ENCODE measurements at regions not wholly inside any gene's neighbourhood (a gene's known extent, or its start where the extent isn't known, plus 50 kb on each side); places are given as distances from the start of the nearest gene placed in this dataset.

GRCh38 chr15:53835309-53835708 lies 75.8 kb upstream of the WDR72 start:
- Histone ChIP-seq H3K4me3 (ENCODE audit: low read length) (no peak overlapping the region), H3K27me3 (replicated peaks; ENCODE audit: insufficient read depth, low read length) (no peaks in the 10 kb centered on the region), H4K20me1 (ENCODE audit: insufficient read depth, low read length) (no peaks in the 10 kb centered on the region), H2AFZ (ENCODE audit: low read length) (no peak overlapping the region), H3K79me2 (ENCODE audit: low read length) (no peaks in the 10 kb centered on the region), H3K9me2 (replicated peaks; ENCODE audit: insufficient read depth, low read length) (no peaks in the 10 kb centered on the region), H3K27ac (ENCODE audit: low read length) (no peak overlapping the region), H3K36me3 (replicated peaks; ENCODE audit: insufficient read depth, low read length) (no peaks in the 10 kb centered on the region), H3F3A (ENCODE audit: insufficient read depth, low read length) (no peaks in the 10 kb centered on the region), H3K4me1 (ENCODE audit: low read length) (no peaks in the 10 kb centered on the region), H3K4me2 (ENCODE audit: low read depth, low read length) (no peak overlapping the region), H3K9ac (ENCODE audit: low read length) (no peak overlapping the region), H3K9me3 (replicated peaks; ENCODE audit: insufficient read depth, low read length) (no peaks in the 10 kb centered on the region)
- TF ChIP-seq, protein P1, sequence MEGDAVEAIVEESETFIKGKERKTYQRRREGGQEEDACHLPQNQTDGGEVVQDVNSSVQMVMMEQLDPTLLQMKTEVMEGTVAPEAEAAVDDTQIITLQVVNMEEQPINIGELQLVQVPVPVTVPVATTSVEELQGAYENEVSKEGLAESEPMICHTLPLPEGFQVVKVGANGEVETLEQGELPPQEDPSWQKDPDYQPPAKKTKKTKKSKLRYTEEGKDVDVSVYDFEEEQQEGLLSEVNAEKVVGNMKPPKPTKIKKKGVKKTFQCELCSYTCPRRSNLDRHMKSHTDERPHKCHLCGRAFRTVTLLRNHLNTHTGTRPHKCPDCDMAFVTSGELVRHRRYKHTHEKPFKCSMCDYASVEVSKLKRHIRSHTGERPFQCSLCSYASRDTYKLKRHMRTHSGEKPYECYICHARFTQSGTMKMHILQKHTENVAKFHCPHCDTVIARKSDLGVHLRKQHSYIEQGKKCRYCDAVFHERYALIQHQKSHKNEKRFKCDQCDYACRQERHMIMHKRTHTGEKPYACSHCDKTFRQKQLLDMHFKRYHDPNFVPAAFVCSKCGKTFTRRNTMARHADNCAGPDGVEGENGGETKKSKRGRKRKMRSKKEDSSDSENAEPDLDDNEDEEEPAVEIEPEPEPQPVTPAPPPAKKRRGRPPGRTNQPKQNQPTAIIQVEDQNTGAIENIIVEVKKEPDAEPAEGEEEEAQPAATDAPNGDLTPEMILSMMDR (IDR thresholded peaks at IDR 0.05; ENCODE audit: low read length): no peak
- no peak for TF ChIP-seq EZH2 (optimal IDR thresholded peaks at IDR 0.05; ENCODE audit: low read depth, low read length)
- TF ChIP-seq EZH2phosphoT487 (IDR thresholded peaks at IDR 0.05; ENCODE audit: low read length): no peak
- DNase-seq: no peak

DNA sequence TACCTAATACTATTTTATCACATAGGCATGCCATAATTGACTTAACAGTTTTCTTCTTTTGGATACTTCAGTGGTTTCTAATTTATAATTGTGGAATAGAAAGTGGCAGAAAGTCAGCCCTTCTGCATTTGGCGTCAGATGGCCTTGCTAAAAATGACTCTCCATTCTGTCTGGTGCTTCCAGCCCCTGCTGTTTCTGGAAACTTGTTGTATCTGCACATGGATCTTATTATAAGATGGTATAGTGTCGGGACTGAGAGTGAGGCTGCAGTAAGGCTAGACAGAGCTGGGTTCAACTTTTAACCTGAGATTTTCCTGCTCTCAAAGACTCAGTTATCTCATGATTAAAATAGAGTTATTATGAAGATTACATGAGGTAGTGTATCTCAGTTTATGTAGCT lies 74.8 kb upstream of the WDR72 start:
- Histone ChIP-seq H3K79me2 (ENCODE audit: low read length) (no peaks in the 10 kb centered on the region), H3K4me2 (ENCODE audit: low read depth, low read length) (no peak overlapping the region), H3K9ac (ENCODE audit: low read length) (no peak overlapping the region), H3K27ac (ENCODE audit: low read length) (no peak overlapping the region), H3K9me2 (replicated peaks; ENCODE audit: insufficient read depth, low read length) (no peaks in the 10 kb centered on the region), H4K20me1 (ENCODE audit: insufficient read depth, low read length) (no peaks in the 10 kb centered on the region), H3K4me1 (ENCODE audit: low read length) (no peaks in the 10 kb centered on the region), H3F3A (ENCODE audit: insufficient read depth, low read length) (no peaks in the 10 kb centered on the region), H3K9me3 (replicated peaks; ENCODE audit: insufficient read depth, low read length) (no peaks in the 10 kb centered on the region), H3K27me3 (replicated peaks; ENCODE audit: insufficient read depth, low read length) (no peaks in the 10 kb centered on the region), H2AFZ (ENCODE audit: low read length) (no peak overlapping the region), H3K4me3 (ENCODE audit: low read length) (no peak overlapping the region), H3K36me3 (replicated peaks; ENCODE audit: insufficient read depth, low read length) (no peaks in the 10 kb centered on the region)
- no peak for DNase-seq
- TF ChIP-seq EZH2phosphoT487 (IDR thresholded peaks at IDR 0.05; ENCODE audit: low read length) (no peak), EZH2 (optimal IDR thresholded peaks at IDR 0.05; ENCODE audit: low read depth, low read length) (no peak)
- TF ChIP-seq, protein P1 (IDR thresholded peaks at IDR 0.05; ENCODE audit: low read length): no peak

DNA sequence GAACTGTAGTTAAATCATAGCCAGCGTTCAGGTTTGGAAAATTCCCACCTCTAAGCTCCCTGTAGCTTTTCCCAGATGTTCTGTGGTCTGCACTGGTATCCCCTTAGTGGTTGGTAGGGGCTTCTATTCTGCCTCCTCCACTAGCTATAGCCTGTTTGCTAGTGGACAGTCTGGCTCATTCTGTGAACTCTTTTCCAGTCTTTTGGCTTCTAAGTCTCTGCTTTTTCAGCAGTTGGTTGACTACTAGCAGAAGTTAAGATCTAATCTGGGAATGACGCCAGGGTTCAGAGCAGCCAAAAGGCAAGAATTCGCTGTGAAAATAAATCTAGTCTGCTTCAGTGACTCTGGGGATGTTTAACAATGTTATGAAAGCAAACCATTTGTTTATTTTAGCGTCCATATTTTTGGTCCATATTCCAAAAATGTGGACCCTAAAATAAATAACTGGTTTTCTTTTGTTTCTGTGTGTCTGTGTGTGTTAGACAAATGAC lies 73.7 kb upstream of the WDR72 start:
- no peak for TF ChIP-seq EZH2phosphoT487 (IDR thresholded peaks at IDR 0.05; ENCODE audit: low read length)
- no peak for TF ChIP-seq EZH2 (optimal IDR thresholded peaks at IDR 0.05; ENCODE audit: low read depth, low read length)
- TF ChIP-seq, protein P1 (IDR thresholded peaks at IDR 0.05; ENCODE audit: low read length): no peak
- no peak overlapping the region for H3K4me2 ChIP-seq (ENCODE audit: low read depth, low read length)
- H3F3A ChIP-seq (ENCODE audit: insufficient read depth, low read length): no peaks in the 10 kb centered on the region
- H3K27me3 ChIP-seq (replicated peaks; ENCODE audit: insufficient read depth, low read length): no peaks in the 10 kb centered on the region
- H3K9me2 ChIP-seq (replicated peaks; ENCODE audit: insufficient read depth, low read length): no peaks in the 10 kb centered on the region
- H3K9me3 ChIP-seq (replicated peaks; ENCODE audit: insufficient read depth, low read length): no peaks in the 10 kb centered on the region
- no peak for DNase-seq
- no peak overlapping the region for H3K27ac ChIP-seq (ENCODE audit: low read length)
- H4K20me1 ChIP-seq (ENCODE audit: insufficient read depth, low read length): no peaks in the 10 kb centered on the region
- H3K4me3 ChIP-seq (ENCODE audit: low read length): no peak overlapping the region
- no peaks in the 10 kb centered on the region for H3K36me3 ChIP-seq (replicated peaks; ENCODE audit: insufficient read depth, low read length)
- no peaks in the 10 kb centered on the region for H3K4me1 ChIP-seq (ENCODE audit: low read length)
- no peak overlapping the region for H3K9ac ChIP-seq (ENCODE audit: low read length)
- H2AFZ ChIP-seq (ENCODE audit: low read length): no peak overlapping the region
- no peaks in the 10 kb centered on the region for H3K79me2 ChIP-seq (ENCODE audit: low read length)

All from MM.1S (cell line).